ENCODE measurements at regions not wholly inside any gene's neighbourhood (a gene's known extent, or its start where the extent isn't known, plus 50 kb on each side); places are given as distances from the start of the nearest gene placed in this dataset.

GRCh38 chr14:85421186-85421877 lies 108.6 kb upstream of the FLRT2 start:
- peak; percentile 39 for DNase-seq (ENCODE audit: low read depth)
- H3K4me3 ChIP-seq (ENCODE audit: control insufficient read depth, low read depth, low read length) = no peak overlapping the region
- no peak for TF ChIP-seq CTCF (IDR thresholded peaks at IDR 0.05; ENCODE audit: control insufficient read depth, insufficient read depth, low read depth, low read length, missing control alignments)

- no peak for DNase-seq (ENCODE audit: low read depth)
- no peak overlapping the region for H3K4me3 ChIP-seq (ENCODE audit: control insufficient read depth, low read depth, low read length)
- no peak for TF ChIP-seq CTCF (IDR thresholded peaks at IDR 0.05; ENCODE audit: control insufficient read depth, insufficient read depth, low read depth, low read length, missing control alignments)
These were observed 106.1 kb upstream of the FLRT2 start for GRCh38 chr14:85423889-85424288.

GRCh38 chr14:85425507-85425906 lies 104.4 kb upstream of the FLRT2 start:
- DNase-seq (ENCODE audit: low read depth) = no peak
- TF ChIP-seq CTCF (IDR thresholded peaks at IDR 0.05; ENCODE audit: control insufficient read depth, insufficient read depth, low read depth, low read length, missing control alignments) = no peak
- no peak overlapping the region for H3K4me3 ChIP-seq (ENCODE audit: control insufficient read depth, low read depth, low read length)

- DNase-seq (ENCODE audit: low read depth) = no peak
- no peak for TF ChIP-seq CTCF (IDR thresholded peaks at IDR 0.05; ENCODE audit: control insufficient read depth, insufficient read depth, low read depth, low read length, missing control alignments)
- H3K4me3 ChIP-seq (ENCODE audit: control insufficient read depth, low read depth, low read length) = no peak overlapping the region
These were observed 103.6 kb upstream of the FLRT2 start for GRCh38 chr14:85426068-85426935.

- no peak overlapping the region for H3K4me3 ChIP-seq (ENCODE audit: control insufficient read depth, low read depth, low read length)
- DNase-seq (ENCODE audit: low read depth) = no peak
- TF ChIP-seq CTCF (IDR thresholded peaks at IDR 0.05; ENCODE audit: control insufficient read depth, insufficient read depth, low read depth, low read length, missing control alignments) = no peak
These were observed 101.0 kb upstream of the FLRT2 start for GRCh38 chr14:85428926-85429325.

GRCh38 chr14:85437148-85437547 lies 92.8 kb upstream of the FLRT2 start:
- DNase-seq (ENCODE audit: low read depth) = no peak
- H3K4me3 ChIP-seq (ENCODE audit: control insufficient read depth, low read depth, low read length) = no peak overlapping the region
- TF ChIP-seq CTCF (IDR thresholded peaks at IDR 0.05; ENCODE audit: control insufficient read depth, insufficient read depth, low read depth, low read length, missing control alignments) = no peak
